NB4 (cell line): ENCODE measurements at regions not wholly inside any gene's neighbourhood (a gene's known extent, or its start where the extent isn't known, plus 50 kb on each side); places are given as distances from the start of the nearest gene placed in this dataset.
"Not testable (repeated sequence)": the region's sequence is repeated elsewhere in the genome, so short reads cannot be mapped to it uniquely, and the experiment has no call there.

Experiments
- DNase-seq: peaks from one replicate; pipeline ENCODE4 v3.0.0; 2010; ENCODE audit warnings: low read depth
- H3K4me3 ChIP-seq: one replicate; pipeline ENCODE4 v1.5.1; 2011; ENCODE audit warnings: mild to moderate bottlenecking, low read depth, low read length, moderate library complexity
- CTCF ChIP-seq: IDR thresholded peaks from one replicate; pipeline ENCODE4 v1.5.1; 2012; ENCODE audit warnings: low read depth, low read length
- MAX ChIP-seq: IDR thresholded peaks from 2 replicates; pipeline ENCODE4 v1.6.1; 2011; ENCODE audit warnings: low read depth, low read length
- MYC ChIP-seq: IDR thresholded peaks from 2 replicates; pipeline ENCODE4 v1.6.1; 2011; ENCODE audit warnings: low read depth, low read length
- POLR2A ChIP-seq: IDR thresholded peaks from 2 replicates; pipeline ENCODE4 v1.6.1; 2011; ENCODE audit warnings: mild to moderate bottlenecking; ENCODE audit not compliant: insufficient read length; ENCODE audit errors: extremely low read depth

- DNase-seq = no peak
- H3K4me3 ChIP-seq = no peak overlapping the region
- TF ChIP-seq CTCF (no peak), POLR2A (no peak), MYC (no peak), MAX (no peak)
Observed at GRCh38 chr3:66552846-66553245, 52.0 kb upstream of the LRIG1 start.

GRCh38 chr3:66553441-66554113 is 52.8 kb upstream of the LRIG1 start:
- TF ChIP-seq MYC (no peak), POLR2A (no peak), MAX (no peak), CTCF (no peak)
- DNase-seq = no peak
- H3K4me3 ChIP-seq = no peak overlapping the region

- H3K4me3 ChIP-seq = no peak overlapping the region
- DNase-seq = no peak
- TF ChIP-seq MYC = no peak
- no peak for TF ChIP-seq CTCF
- no peak for TF ChIP-seq POLR2A
- TF ChIP-seq MAX = no peak
Observed at GRCh38 chr3:66554178-66554577, 53.4 kb upstream of the LRIG1 start.

GRCh38 chr3:66555214-66555844 is 54.5 kb upstream of the LRIG1 start:
- TF ChIP-seq POLR2A = no peak
- no peak for TF ChIP-seq MYC
- TF ChIP-seq CTCF = no peak
- TF ChIP-seq MAX = no peak
- no peak for DNase-seq
- H3K4me3 ChIP-seq = no peak overlapping the region

GRCh38 chr3:66557170-66557569 is 56.3 kb upstream of the LRIG1 start:
- DNase-seq = no peak
- TF ChIP-seq CTCF = no peak
- TF ChIP-seq POLR2A = no peak
- no peak for TF ChIP-seq MYC
- no peak for TF ChIP-seq MAX
- no peak overlapping the region for H3K4me3 ChIP-seq

GRCh38 chr3:66559924-66560323 is 59.1 kb upstream of the LRIG1 start:
- DNase-seq, H3K4me3 ChIP-seq: not testable (repeated sequence)
